Activated CD4-positive, alpha-beta T cell treated with anti-CD3 and anti-CD28 coated beads for 4 hours (primary cell): ENCODE measurements at regions not wholly inside any gene's neighbourhood (a gene's known extent, or its start where the extent isn't known, plus 50 kb on each side); places are given as distances from the start of the nearest gene placed in this dataset.

Experiments used
- DNase-seq, 2 donors: peaks; one replicate each; pipeline ENCODE4 v3.0.0-alpha.2; 2020

DNA sequence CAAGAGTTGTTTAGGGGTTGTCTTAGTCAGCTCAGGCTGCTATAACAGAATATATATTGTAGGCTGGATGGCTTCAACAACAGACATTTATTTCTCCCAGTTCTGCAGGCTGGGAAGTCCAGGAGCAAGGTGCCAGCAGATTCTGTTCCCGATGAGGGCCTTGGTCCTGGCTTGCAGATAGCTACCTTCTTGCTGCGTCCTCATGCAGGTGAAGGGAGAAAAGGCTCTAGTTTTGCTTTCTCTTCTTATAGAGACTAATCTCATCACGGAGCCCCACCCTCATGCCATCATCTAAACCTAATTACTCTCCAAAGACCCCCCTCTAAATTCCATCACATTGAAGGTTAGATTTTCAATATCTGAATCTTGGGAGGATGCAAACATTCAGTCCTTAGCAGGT lies 246.0 kb upstream of the ANKRD55 start:
- DNase-seq = no peak

DNA sequence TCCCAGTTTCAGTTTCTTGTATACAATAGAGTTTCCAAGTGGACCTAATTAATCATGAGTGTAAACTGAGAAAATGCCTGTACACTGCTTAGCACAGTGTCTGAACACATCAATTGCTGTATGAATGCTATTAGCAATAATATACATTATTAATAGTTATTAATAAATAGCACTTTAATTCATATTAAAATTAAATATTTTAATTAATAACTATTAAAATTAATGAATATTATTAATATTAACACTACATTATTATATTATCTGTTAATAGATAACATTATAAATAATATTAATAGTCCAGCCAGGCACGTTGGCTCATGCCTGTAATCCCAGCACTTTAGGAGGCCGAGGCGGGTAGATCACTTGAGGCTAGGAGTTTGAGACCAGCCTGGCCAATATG lies 244.9 kb upstream of the ANKRD55 start:
- no peak for DNase-seq

DNA sequence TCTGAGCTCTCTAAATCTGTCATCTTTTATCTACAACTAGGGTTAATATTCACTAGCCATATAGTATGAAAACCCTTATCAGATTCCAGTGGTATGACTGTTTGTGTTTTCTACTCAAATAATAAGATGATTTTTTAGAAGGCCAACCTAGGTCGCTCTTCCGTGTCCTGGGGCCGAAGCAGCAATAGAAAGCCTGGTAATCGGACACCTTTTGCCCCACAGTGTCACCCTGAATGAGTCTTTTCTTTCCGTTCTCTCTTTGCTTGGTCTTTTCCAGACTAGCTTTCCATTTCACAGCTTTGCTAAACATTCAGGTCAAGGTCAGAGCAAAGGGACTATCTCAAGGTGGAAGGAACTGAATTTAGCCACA lies 243.3 kb upstream of the ANKRD55 start:
- no peak for DNase-seq

DNA sequence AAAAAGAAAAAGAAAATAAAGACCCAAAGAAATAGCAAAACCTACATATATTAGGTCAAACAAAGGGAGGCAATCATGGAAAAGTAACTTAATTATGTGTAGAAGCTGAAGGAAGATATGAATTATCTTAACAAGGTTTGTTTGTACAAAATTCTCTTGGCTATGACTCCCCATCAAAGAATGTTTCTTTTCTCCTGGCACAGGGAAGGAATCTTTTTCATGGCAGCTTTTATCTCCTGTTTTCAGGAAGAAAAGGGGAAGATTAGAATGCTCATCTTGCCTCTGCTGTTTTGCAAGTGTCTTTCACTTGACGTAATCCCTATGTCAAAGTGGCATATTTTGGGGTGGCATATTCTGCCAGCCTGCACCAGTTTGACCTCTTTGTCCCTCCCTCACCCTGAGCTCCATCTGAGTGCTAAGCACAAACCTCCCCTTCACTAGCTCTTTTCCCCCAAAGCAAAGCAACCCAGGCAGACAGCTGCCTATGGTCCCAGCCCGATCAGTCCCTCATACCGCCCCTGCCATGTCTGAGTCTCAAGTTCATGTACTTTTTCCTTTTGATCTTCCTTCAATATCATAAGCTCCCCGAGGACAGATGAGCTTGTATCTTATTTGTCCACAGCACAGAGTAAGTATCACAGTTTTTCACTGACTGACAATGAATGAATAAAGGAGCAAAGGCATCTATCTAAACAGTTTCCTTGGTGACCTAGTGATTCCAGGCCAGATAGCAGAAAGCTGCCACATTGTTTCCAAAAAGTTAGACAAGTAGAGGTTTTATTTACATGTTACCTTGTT lies 242.8 kb upstream of the ANKRD55 start:
- DNase-seq = no peak

DNA sequence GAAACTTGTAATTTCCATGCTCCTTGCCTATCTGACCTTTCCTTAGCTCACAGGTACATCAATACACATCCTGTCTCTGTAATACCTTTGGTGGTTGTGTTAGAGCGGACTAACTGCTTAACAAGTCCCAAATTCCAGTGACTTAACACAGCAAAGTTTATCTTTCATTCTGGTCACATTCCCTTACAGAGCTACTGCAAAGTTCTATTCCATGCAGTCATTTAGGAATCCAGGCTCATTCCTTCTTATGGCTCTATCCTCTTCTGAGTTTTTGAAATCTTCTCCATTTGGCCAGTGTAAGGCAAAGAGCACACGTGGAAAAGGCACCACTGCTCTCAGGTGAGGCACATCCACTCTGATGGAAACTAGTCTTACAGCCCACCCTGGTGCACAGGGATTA lies 238.6 kb upstream of the ANKRD55 start:
- DNase-seq = no peak

DNA sequence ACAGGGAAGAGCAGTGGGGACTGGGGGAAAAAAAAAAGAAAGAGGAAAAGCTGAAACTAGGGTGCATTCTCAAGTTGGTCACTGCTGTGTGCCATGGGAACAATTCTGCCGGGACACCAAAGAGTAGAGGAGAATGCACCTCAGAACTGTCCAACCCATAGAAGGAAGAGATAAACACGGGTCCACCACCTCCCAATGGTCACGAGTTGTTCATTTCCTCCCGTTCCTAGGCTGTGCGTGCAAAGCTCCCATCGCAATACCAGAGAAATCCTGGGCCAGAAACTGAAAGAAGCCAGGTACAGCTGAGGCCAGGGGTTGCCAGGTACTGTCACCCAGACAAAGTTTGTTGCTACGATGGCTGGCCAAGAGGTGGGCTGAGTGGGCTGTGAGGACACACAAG lies 236.9 kb upstream of the ANKRD55 start:
- no peak for DNase-seq

DNA sequence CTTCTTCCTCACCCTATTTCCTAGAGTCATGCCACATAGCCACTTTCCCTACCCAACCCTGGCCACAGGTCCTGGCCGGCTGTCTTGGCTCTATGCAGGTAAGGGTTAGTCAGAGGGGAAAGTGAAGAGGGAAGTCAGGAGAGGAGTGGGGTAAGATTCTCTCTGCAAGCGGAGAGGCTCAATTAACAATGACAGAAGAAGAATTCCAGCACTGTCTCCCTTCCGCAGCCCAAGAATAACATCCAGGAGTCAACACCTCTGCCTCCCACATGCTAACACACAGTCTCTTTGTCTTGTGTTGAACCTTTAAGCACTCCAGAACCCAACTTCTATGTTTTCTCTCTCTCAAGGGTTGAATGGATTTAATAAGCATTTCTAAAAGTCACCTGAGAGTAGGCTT lies 235.1 kb upstream of the ANKRD55 start:
- no peak for DNase-seq

DNA sequence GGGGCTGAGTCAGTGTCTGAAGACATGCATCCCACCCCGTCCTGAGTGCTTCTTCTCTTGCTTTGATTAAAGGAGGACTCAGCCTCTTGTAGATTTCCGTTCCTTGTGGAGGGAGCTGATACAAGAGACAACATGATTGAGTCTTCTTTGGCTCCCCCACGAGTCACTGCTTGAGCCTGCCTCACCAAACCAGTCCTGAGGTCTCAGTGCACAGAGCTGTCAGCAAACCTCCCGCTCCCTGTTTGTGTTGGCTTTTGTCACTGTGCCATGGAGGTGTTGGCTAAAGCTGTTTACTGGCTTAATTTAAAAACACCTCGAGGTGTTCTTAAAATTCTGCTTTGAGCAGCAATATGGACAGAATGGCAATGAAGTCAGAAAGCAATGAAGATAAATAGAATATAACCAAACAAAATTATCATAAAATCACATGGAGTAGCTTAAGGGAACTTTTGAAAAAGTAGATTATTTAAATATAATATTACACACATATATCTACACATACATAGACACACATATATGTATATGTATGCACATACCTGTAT lies 234.1 kb upstream of the ANKRD55 start:
- no peak for DNase-seq

DNA sequence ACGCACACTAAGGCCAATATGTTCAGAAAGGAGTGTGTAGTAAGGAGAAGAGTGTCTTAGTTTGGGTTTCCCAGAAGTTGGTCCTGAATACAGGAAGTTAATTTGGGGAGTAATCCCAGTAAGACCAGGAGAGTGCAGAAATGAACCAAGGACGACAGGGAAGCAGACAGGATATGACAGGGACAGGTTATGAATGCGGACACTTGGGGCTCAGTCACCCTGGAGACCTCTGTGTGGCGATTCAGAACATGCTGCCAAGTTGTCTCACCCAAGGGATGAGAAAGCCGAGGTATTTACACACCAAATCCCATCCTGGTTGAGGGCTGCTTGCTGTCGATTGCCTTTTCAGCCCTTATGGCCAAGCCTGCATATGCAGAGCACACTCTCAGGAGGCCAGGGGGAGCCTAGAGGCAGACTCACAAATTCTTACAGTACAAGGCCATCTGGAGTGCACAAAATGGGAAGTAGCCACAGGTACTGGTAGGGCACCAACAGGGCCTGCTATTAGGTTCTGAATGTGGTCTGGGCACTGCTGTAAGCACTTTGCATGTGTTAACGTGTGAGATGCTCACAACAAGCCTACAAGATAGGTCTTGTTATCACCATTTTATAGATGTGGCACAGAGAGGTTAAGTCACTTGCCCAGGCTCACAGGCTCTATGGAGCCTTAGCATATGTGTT lies 233.1 kb upstream of the ANKRD55 start:
- DNase-seq = no peak

DNA sequence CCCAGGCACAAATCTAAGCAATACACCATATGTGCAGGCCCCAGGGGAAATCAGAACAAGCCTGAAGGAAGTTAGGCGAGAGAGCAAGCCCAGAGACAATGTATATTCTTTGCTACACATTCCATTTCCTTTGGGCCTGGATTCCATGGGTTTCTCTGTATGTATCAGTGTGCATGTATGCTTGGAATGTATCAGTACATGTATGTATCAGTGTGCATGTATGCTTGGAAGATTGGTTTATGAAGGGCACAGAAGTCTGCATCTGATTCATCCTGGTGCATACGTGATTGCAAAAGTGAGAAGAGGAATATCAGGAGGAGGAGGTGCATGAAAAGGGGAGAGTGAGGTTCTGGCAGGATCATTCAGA lies 232.6 kb upstream of the ANKRD55 start:
- DNase-seq = no peak

DNA sequence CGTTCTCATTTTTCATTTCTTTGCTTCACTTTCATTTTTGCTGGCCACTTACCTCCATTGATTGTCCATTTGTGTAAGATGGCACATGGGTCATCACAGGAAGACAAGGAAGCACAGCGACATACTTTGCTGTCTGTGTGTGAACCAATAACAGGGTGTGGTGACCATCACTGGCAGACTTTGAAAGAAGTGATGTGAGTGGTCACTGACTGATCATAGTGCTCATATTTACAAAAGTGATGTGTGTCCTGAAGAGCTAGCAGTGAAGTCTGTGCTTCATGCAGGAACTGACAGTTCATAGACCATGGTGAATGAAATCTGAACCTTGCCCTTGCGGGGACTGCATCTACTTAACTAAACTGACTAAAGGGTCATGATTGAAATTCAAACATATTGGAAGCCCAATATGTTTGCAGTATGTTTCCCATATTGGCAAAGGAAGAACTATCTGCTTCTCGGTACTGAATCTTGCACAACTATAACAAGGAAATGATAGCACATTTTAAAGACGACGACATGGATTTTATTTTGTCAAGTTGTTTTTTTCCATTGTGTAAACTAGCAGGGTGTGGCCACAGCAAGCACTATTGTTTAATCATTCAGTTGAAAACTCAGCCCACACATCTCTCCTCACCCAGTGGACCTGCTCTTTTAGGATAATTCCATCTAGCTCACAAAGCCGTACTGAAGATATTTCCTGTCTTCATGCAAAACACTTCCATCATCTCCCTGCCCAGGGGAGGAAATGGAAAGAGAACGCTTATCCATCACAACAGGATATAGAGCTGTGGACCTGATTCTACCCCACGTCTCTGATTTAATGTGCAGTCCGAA lies 232.0 kb upstream of the ANKRD55 start:
- no peak for DNase-seq

DNA sequence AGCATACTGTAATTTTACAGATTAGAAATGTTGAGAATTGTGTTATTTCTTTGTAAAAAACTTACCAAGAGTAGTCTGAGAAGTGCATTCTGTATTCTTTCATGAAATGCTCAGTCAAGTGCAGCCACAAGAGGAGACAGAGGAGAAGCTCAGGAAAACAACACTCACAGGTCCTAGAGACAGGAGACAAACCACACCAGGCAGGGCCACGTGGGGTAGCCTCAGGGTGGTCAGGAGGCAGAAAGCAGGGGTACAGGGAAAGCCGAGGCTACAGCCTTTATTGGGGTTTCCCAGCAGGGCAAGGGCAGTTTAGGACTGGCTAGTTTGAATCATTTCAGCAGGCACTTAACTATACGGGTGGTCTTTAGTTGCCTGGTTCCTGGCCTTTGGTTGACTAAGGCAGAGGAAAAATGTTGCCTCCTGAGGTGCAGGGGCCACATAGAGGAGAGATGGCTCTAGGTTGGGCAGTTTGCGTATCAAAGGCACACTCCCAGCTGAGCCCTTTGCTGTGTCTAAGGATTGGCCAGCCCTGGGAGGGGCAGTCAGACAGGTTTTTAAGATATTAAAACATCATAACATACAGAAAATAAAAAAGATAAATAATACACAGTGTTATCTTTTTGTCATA lies 230.9 kb upstream of the ANKRD55 start:
- DNase-seq = no peak

DNA sequence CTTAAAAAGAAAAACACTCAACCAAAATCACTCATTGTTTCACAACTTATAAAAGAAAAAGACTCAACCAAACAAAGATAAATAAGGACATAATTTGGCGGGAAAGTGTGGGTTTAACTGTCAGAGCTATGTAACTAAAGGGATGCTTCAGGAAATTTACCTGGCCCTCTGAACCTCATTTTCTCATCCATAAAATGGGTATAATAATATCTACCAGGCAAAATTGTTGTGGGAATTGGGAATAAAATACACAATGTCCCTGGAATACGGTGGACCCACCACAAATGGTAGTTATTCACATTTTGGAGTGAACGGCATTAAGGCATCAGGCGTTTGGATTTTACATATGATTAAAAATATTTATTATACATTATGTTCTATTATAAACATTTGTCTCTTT lies 228.5 kb upstream of the ANKRD55 start:
- no peak for DNase-seq

DNA sequence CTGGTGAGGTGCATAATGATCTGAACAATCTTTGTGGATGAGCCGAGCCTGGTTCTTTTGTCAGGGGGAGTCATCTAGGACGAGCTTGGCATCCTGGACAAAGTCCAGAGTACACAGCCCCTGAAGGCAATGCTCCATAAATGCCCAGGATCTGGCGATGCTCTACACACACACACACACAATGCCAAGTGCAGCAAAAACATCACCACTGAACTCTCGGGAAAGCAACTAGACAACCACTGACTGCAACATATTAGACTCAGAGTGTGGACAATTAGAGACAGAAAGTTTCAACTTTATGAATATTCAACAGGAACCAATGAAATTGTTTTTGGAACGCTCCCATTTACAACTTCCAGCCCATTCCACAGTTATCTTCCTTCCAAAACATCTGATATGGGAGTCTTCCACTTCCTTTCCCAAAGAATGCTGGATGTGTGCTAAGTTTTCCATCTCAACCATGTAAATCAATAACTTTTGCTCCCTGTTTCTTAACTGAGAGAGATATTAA lies 227.6 kb upstream of the ANKRD55 start:
- DNase-seq = no peak

DNA sequence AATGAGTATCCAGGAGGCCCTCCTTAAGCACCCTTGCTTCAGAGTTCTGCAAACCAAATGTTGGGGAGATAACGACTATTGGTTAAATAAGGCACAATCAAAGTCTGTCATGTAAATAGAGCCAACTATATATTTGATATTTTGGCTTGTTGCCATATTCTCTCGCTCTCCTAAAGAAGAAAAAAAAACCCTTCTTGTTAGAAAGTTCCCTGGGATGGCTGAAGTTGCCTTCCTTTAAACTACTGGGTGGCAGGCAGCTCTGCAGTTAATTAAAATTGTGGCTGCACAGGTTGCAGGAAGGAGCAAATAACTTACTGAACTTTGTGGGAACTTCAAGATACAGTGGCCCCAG lies 227.0 kb upstream of the ANKRD55 start:
- DNase-seq = no peak

DNA sequence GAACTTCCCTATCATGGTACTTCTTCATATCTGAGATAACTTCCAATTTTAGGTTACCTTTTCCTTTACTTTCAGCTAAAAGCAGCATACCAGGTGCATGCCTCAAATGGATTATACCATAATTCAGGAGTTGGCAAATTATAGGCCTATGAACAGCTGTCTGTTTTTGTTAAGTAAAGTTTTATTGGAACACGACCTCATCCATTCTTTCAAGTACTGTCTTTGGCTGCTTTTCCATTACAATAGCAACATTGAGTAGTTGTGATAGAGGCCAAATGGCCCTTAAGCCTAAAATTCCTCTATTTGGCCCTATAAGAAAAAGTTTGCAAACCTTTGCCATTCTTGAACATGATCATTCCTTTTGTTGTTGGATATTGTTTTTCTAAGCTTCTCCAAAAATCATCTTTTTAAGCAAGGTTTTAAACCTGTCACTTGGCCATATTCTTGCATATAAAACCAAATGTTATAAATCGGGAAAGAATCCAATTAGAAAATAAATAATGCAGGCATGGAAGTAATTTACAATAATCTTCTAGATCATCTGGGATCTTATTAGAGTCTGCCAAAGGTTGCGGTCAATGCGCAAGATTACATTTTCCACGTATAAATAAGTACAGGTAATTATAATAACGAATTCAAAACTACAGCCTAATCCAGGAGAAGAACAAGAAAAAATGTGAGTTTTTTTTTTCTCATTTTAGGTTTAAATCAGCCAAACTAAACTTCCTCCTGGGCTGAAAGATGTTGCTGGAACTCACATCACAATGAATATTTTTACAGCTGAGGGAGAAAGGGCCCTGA lies 226.5 kb upstream of the ANKRD55 start:
- no peak for DNase-seq

DNA sequence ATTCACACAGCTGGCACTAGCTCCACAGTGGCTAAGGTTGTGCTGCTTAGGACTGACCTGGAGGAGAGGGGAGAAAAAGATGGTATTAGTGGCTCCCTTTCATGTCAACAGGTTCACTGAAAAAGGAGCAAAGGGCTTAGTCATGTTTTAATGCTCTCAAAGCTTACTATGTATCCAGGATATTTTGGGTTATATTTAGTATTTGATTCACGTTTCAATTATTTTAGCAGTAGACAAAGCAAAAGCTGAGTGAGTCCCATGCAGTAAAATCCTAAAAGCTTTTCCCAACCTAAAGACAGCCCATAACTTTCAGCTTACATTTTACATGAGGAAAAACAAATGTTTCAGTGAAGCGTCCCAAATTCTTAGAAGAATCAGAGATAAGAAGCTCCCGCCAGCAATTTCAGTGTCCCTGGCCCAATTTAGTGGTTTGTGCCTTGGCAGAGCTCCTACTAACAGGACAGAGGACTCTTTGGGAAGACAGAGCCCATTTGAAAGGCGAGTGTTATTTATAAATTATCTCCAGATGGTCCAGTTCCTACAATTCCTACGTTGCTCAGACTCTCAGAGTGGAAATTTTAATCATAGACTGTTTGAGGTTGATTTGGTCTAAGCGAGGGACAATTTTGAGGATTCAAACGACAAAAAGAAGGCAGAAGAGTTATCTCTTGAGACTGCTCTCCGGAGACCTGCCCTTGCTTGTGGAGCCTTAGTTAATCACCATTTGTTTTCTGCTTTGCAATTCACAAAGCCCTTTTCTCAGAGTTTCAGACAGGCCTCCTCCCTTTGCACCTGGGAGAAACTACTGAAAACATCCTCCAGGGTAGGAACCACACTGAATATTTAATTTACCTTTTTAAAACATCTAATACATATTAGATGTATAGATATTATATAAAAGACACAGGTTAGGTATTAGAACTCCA lies 225.0 kb upstream of the ANKRD55 start:
- no peak for DNase-seq

DNA sequence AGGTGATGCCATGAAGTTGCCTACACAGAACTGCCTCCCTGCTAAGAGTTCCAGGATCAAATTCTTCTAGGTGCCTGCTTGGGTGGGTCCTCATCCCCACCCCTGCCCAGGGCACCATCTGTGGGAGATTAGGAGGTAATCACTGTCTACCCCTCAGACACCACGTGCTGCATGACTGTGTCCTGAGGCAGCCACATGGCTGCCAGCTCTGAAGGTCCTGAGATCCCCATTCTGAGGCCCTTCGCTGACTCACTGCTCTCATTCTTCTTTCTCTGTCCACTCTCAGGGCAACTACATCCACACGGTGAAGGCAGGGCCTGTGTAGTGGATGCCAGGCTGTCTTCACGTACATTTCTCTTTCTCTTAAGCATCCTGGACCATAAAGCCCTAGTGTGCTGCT lies 222.9 kb upstream of the ANKRD55 start:
- no peak for DNase-seq

DNA sequence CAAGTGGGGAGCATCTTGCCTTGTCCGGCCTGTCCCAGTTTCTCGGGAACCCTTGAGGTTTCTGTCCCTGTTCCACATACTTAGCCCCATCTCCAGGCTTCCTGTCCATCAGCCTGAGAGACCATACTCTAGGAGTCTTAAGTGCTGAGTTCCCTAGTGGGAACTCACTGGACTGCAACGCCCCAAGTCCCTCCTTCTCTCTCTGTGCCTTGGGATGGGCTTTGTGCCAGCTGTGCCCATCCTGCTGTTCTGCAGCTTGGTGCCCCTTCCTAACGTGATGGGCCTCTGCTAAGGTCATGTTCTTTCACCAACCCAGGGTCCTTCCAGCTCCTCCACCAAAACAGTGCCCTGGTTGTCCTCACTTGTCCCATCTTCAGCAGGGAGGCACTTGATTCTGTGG lies 222.3 kb upstream of the ANKRD55 start:
- DNase-seq = no peak

DNA sequence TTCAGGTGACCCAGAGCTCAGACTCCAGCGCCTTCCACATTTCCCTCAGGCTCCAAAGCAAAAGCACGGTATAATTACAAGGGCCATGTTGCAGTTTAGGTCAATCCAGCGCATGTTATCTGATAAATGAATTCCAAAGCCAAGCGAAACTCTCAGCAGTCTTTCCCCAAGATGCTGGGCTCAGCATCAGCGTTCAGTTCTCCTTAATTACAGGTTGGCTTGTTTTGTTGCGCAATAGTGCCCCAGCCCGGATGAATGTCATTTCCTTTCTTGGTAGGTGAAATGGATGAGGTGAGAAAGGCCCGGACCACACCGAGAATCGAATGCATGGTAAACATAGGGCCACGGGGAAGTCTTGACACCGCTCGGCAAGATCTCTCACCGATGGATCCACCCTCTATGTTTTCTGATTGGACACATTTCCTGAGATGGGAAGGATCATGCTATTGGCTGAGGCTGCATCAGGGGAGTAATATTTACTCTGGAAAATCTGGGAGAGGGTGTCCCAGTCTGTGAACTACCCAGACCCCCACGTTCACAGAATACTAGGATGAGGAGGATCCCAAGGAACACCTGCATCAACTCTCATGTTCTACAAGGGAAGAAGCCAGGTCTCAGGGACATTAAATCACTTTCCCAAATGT lies 221.2 kb upstream of the ANKRD55 start:
- no peak for DNase-seq

DNA sequence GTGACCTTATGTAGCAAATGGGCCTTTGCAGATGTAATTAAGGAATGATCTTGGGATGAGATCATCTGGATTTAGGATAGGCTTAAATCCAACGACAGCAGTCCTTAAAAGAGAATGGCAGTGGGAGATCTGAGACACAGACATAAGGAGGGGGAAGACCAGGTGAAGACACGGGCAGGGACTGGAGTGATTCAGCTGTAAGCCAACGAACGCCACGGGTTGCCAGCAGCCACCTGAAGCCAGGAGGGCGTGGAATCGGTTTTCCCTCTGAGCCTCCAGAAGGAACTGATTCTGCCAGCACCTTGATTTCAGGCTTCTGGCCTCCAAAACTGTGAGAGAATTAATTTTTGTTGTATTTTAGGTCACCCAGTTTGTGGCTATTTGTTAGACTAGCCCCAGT lies 218.6 kb upstream of the ANKRD55 start:
- no peak for DNase-seq
